HAP-1 (cell line): ENCODE measurements at regions not wholly inside any gene's neighbourhood (a gene's known extent, or its start where the extent isn't known, plus 50 kb on each side); places are given as distances from the start of the nearest gene placed in this dataset.
"Not testable (repeated sequence)": the region's sequence is repeated elsewhere in the genome, so short reads cannot be mapped to it uniquely, and the experiment has no call there.

Source experiments
- DNase-seq, 2 experiments: peaks; one replicate each; pipeline ENCODE4 v3.0.0-alpha.2; 2016 to 2020; ENCODE audit warnings: low spot score in 2 of 2
- H3K27me3 ChIP-seq: fragments of 250-450 bp; sonication (Bioruptor Pico); 2 replicates; pipeline ENCODE4 v1.5.1; 2020; ENCODE audit warnings: low read depth, mild to moderate bottlenecking, moderate library complexity
- H3K36me3 ChIP-seq: fragments of 250-450 bp; sonication (Bioruptor Pico); replicated peaks from 2 replicates; pipeline ENCODE4 v1.5.1; 2020; ENCODE audit warnings: mild to moderate bottlenecking
- H3K4me1 ChIP-seq: fragments of 250-450 bp; sonication (Bioruptor Pico); 2 replicates; pipeline ENCODE4 v1.5.1; 2020; ENCODE audit warnings: mild to moderate bottlenecking
- H3K4me3 ChIP-seq: fragments of 250-450 bp; sonication (Bioruptor Pico); 2 replicates; pipeline ENCODE4 v1.5.1; 2020; ENCODE audit warnings: mild to moderate bottlenecking, moderate library complexity
- H3K9me3 ChIP-seq: fragments of 250-450 bp; sonication (Bioruptor Pico); 2 replicates; pipeline ENCODE4 v1.5.1; 2020; ENCODE audit warnings: mild to moderate bottlenecking, moderate library complexity
- in situ Hi-C: fragments of 300-500 bp; cut with MboI; formaldehyde crosslinking; loops from 3 replicates; pipeline ENCODE4 v1.14.3; 2020; ENCODE audit warnings: low sequenced_read_pairs, inconsistent platforms, mixed read lengths

DNA sequence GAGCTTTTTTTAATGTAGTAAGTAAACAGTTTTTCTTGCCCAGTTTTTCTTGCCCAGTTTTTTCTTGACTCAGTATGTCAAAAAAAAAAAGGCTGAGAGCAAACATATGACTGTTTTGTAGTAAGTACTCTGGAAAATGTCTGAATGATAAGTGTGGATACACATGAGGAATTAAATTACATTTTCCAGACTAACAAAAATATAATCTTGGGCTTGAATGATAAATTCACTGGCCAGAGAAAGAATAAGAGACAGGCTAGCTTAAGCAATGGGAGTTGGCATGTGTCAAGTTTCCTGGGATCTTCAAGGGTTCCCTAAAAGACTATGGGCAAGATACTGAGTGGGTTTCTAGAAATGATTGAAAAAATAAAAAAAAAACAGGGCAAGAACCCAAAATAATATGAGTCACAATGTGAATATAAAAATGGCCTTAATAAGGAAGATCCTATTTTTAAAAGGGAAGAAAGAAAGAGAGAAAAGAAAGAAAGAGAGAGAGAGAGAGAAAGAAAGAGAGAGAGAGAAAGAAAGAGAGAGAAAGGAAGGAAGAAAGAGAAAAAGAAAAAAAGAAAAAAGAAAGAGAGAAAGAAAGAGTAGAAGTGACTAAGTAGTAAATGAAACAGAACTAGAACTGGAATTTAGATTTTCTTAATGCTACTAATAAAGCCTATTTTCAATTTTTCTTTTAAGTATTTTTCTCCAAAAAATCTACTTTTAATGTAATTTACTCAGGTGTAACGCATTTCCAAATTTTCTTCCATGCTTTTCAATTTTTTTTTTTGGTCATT is 60.2 kb downstream of the TFPI2 start:
- in situ Hi-C loops, result no loop called here
- no peaks in the 10 kb centered on the region for H3K36me3 ChIP-seq
- H3K9me3 ChIP-seq, result no peaks in the 10 kb centered on the region
- no peak overlapping the region for H3K4me3 ChIP-seq
- no peaks in the 10 kb centered on the region for H3K27me3 ChIP-seq
- DNase-seq, result no peak
- peaks cover 2% of the 10 kb centered on the region; the same call in 1 of the 2 replicates for H3K4me1 ChIP-seq

GRCh38 chr7:93828260-93828659 is 62.3 kb downstream of the TFPI2 start:
- no peaks in the 10 kb centered on the region for H3K9me3 ChIP-seq
- no peaks in the 10 kb centered on the region for H3K27me3 ChIP-seq
- no peak for DNase-seq
- H3K4me1 ChIP-seq, result no peaks in the 10 kb centered on the region
- no peak overlapping the region for H3K4me3 ChIP-seq
- H3K36me3 ChIP-seq, result no peaks in the 10 kb centered on the region
- in situ Hi-C loops, result no loop called here

- no peak for DNase-seq
- H3K9me3 ChIP-seq, result no peaks in the 10 kb centered on the region
- H3K4me3 ChIP-seq, result no peak overlapping the region
- no peaks in the 10 kb centered on the region; the same call in 1 of the 2 replicates for H3K27me3 ChIP-seq
- H3K4me1 ChIP-seq, result no peaks in the 10 kb centered on the region
- in situ Hi-C loops, result no loop called here
- no peaks in the 10 kb centered on the region for H3K36me3 ChIP-seq
Observed at GRCh38 chr7:93823621-93824020, 66.9 kb downstream of the TFPI2 start.

DNA sequence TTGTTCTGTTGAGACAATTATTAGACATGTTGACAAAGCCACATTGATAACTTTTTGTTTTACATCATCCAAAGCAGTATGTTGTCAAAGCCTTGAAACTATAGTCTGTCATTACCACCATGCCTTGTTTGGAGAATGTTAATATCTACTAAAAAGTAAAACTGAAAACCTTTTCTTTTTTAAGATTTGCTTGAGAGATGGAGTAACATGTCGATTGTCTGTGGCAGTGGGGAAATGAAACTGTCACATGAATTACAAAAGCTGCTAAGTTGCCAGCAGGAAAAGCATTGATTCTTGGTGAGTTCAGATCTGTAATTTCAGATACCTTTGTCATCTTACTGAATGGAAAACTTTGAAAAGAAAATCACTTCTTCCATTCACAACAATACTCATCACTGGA is 69.1 kb downstream of the TFPI2 start:
- Histone ChIP-seq H3K27me3 (no peaks in the 10 kb centered on the region; the same call in 1 of the 2 replicates), H3K9me3 (no peaks in the 10 kb centered on the region), H3K36me3 (no peaks in the 10 kb centered on the region), H3K4me3 (no peak overlapping the region), H3K4me1 (no peaks in the 10 kb centered on the region)
- DNase-seq, result no peak
- in situ Hi-C loops, result no loop called here

GRCh38 chr7:93819699-93820098 is 70.9 kb downstream of the TFPI2 start:
- no peak for DNase-seq
- Histone ChIP-seq H3K27me3 (no peaks in the 10 kb centered on the region; the same call in 1 of the 2 replicates), H3K4me1 (no peaks in the 10 kb centered on the region), H3K36me3 (no peaks in the 10 kb centered on the region), H3K9me3 (no peaks in the 10 kb centered on the region), H3K4me3 (no peak overlapping the region)
- in situ Hi-C loops, result no loop called here

DNA sequence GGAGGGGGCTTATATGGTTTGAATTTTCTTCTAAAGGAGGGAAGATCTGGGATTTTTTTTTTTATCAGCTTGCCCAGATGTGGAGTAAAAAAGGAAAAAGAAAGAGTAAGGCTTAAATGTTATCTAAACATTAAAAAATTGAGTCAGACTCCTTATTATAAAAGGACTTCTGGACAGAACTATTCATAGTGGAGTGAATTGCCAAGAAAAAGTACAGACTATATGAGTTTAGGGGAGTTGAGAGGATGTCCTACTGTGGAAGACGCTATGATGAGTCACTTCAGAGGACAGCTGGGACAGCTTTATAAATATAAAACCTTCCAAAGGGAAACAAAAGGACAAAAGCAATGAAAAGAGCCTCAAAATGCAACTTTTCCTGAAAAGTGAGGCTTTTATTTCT is 73.0 kb downstream of the TFPI2 start:
- no peaks in the 10 kb centered on the region for H3K36me3 ChIP-seq
- in situ Hi-C loops, result no loop called here
- no peak for DNase-seq

DNA sequence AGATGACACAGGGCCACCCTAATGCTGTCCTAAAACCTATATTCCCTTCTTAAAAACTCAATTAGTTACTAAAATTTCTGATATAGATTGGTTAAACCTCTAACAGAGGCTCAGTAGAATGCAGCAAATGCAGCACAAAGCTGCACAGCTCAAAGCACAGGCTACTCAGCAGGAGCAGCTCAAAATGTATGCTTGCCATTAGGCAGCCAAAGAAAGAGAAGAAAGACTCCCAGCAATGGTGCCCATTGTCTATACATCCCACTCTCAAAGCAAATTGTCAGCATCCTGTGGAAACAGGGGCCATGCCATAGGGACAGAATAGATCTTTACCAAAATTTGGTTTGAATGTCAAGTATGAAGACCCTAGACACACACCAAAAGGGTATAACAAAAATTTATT is 73.5 kb downstream of the TFPI2 start:
- in situ Hi-C loops, result no loop called here
- H3K4me1 ChIP-seq, result no peaks in the 10 kb centered on the region
- H3K9me3 ChIP-seq, result no peaks in the 10 kb centered on the region
- H3K36me3 ChIP-seq, result no peaks in the 10 kb centered on the region
- no peak overlapping the region for H3K4me3 ChIP-seq
- no peak for DNase-seq
- no peaks in the 10 kb centered on the region for H3K27me3 ChIP-seq

More for the DNA sequence above, 73.0 kb downstream of the TFPI2 start:
- no peaks in the 10 kb centered on the region for H3K9me3 ChIP-seq
- H3K4me3 ChIP-seq, result no peak overlapping the region
- no peaks in the 10 kb centered on the region for H3K27me3 ChIP-seq
- H3K4me1 ChIP-seq, result no peaks in the 10 kb centered on the region

GRCh38 chr7:93813514-93813913 is 77.0 kb downstream of the TFPI2 start:
- H3K36me3 ChIP-seq, result no peaks in the 10 kb centered on the region
- H3K4me1 ChIP-seq, result no peaks in the 10 kb centered on the region
- H3K4me3 ChIP-seq, result no peak overlapping the region
- no peaks in the 10 kb centered on the region for H3K27me3 ChIP-seq
- no peaks in the 10 kb centered on the region for H3K9me3 ChIP-seq
- DNase-seq, result no peak
- in situ Hi-C loops, result no loop called here

DNA sequence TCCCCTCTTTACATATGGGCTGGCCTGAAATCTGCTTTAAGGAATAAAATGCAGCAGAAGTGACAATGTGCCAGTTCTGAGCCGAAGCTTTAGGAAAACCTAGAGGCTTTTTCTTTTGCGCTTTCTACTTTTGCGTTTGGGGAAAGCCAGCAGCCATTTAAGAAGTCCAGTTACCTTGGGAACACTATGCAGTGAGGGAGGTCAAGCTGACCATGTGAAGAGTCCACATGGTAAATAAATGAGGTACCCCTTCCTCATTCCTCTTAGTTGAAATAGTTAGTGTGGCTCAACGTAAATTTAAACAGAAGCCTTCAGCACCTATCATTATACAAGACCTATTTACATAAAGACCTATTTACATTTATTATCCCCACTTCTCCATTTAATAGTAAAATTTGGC is 78.5 kb downstream of the TFPI2 start:
- Histone ChIP-seq H3K27me3 (no peaks in the 10 kb centered on the region), H3K36me3 (no peaks in the 10 kb centered on the region), H3K4me3 (no peak overlapping the region), H3K9me3 (no peaks in the 10 kb centered on the region), H3K4me1 (no peaks in the 10 kb centered on the region)
- in situ Hi-C loops, result no loop called here
- no peak for DNase-seq

GRCh38 chr7:93811198-93811597 is 79.4 kb downstream of the TFPI2 start:
- Histone ChIP-seq H3K4me3 (no peak overlapping the region), H3K36me3 (no peaks in the 10 kb centered on the region), H3K27me3 (no peaks in the 10 kb centered on the region), H3K9me3 (no peaks in the 10 kb centered on the region), H3K4me1 (no peaks in the 10 kb centered on the region)
- DNase-seq, result no peak
- in situ Hi-C loops, result no loop called here

- Histone ChIP-seq H3K36me3 (no peaks in the 10 kb centered on the region), H3K9me3 (no peaks in the 10 kb centered on the region), H3K27me3 (no peaks in the 10 kb centered on the region), H3K4me1 (no peaks in the 10 kb centered on the region), H3K4me3 (no peak overlapping the region)
- DNase-seq, result no peak
- in situ Hi-C loops, result no loop called here
Observed at GRCh38 chr7:93810561-93810960, 80.0 kb downstream of the TFPI2 start.

DNA sequence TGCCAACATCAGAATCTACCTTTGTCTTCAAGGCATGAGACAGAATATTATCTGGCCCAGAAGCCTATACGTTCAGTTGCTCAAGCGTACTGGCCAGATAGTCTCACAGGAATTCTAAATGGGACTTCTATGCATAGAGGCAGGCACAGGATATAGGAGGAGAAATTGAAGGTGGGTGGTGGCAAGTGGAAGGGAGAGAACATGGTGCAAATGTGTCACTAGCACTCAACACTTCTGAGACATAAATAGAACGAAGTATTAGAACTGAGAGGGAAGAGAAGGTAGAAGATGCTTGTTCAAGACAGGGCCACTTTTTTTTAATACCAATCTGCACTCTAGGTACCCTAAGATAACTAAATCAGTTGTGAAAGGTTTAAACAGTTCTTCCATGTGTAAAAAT is 85.8 kb downstream of the TFPI2 start:
- in situ Hi-C loops, result no loop called here
- no peaks in the 10 kb centered on the region for H3K36me3 ChIP-seq
- H3K4me3 ChIP-seq, result no peak overlapping the region
- no peak for DNase-seq
- H3K4me1 ChIP-seq, result no peaks in the 10 kb centered on the region
- H3K27me3 ChIP-seq, result no peaks in the 10 kb centered on the region
- no peaks in the 10 kb centered on the region for H3K9me3 ChIP-seq

GRCh38 chr7:93799750-93800357 is 90.7 kb downstream of the TFPI2 start:
- H3K9me3 ChIP-seq, result no peaks in the 10 kb centered on the region
- no peaks in the 10 kb centered on the region for H3K36me3 ChIP-seq
- H3K4me1 ChIP-seq, result no peaks in the 10 kb centered on the region
- no peaks in the 10 kb centered on the region; the same call in 1 of the 2 replicates for H3K27me3 ChIP-seq
- H3K4me3 ChIP-seq, result no peak overlapping the region
- DNase-seq, result peak in 1 of 2 experiments; percentile 49
- in situ Hi-C loops, result no loop called here

DNA sequence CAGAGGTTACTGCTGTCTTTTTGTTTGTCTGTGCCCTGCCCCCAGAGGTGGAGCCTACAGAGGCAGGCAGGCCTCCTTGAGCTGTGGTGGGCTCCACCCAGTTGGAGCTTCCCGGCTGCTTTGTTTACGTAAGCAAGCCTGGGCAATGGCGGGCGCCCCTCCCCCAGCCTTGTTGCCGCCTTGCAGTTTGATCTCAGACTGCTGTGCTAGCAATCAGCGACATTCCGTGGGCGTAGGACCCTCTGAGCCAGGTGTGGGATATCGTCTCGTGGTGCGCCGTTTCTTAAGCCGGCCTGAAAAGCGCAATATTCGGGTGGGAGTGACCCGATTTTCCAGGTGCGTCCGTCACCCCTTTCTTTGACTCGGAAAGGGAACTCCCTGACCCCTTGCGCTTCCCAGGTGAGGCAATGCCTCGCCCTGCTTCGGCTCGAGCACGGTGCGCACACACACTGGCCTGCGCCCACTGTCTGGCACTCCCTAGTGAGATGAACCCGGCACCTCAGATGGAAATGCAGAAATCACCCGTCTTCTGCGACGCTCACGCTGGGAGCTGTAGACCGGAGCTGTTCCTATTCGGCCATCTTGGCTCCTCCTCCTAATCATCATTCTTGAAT is 97.4 kb downstream of the TFPI2 start:
- H3K9me3 ChIP-seq, H3K36me3 ChIP-seq, DNase-seq, H3K27me3 ChIP-seq, H3K4me1 ChIP-seq, H3K4me3 ChIP-seq, in situ Hi-C loops: not testable (repeated sequence)
